ENCODE measurements at regions not wholly inside any gene's neighbourhood (a gene's known extent, or its start where the extent isn't known, plus 50 kb on each side); places are given as distances from the start of the nearest gene placed in this dataset.

DNA sequence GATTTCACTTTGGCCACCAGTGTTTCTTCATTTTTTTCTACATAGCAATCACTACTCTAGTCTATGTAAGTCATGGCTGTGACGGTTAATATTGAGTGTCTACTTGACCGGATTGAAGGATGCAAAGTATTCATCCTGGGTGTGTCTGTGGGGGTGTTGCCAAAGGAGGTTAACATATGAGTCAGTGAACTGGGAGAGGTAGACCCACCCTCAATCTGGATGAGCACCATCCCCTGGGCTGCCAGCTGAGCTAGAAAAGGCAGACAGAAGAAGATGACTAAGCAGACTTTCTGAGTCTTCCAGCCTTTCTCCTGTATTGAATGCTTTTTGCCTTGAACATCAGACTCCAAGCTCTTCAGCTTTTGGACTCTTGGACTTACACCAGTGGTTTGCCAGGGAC is 265.0 kb upstream of the SLC8A1 start:
- Mint-ChIP-seq H3K4me3 (no peak overlapping the region), H3K27me3 (ENCODE audit: low read depth in 3 of 3) (no peaks in the 10 kb centered on the region), H3K9me3 (peaks cover 0 to 9% (median 4%) of the 10 kb centered on the region in 7 donors), H3K36me3 (no peaks in the 10 kb centered on the region), H3K4me1 (peaks cover 4% of the 10 kb centered on the region), H3K27ac (no peak overlapping the region)
- Histone ChIP-seq H3K27ac (ENCODE audit: low read depth in 1 of 2, low read length in 2 of 2) (no peak overlapping the region), H3K4me1 (ENCODE audit: control insufficient read depth in 1 of 2, insufficient read depth in 2 of 2, low read length in 2 of 2) (no peaks in the 10 kb centered on the region), H3K36me3 (replicated peaks in 1 of 2; ENCODE audit: control insufficient read depth in 1 of 2, insufficient read depth in 2 of 2, low read length in 2 of 2) (no peaks in the 10 kb centered on the region), H4K20me1 (ENCODE audit: insufficient read depth, low read length) (no peaks in the 10 kb centered on the region), H3K27me3 (ENCODE audit: control insufficient read depth in 2 of 2, insufficient read depth in 2 of 2, low read length in 2 of 2) (no peaks in the 10 kb centered on the region), H3K79me2 (ENCODE audit: insufficient read depth, low read length) (no peaks in the 10 kb centered on the region), H3K9ac (ENCODE audit: insufficient read depth, low read length, poor library complexity, severe bottlenecking) (no peak overlapping the region), H3K4me3 (replicated peaks in 1 of 3; ENCODE audit: low read depth in 2 of 3, low read length in 3 of 3) (no peak overlapping the region), H3K9me3 (replicated peaks in 1 of 2; ENCODE audit: control insufficient read depth in 1 of 2, insufficient read depth in 1 of 2, low read length in 2 of 2) (no peaks in the 10 kb centered on the region), H3K4me2 (replicated peaks; ENCODE audit: extremely low read depth, low read length, poor library complexity, severe bottlenecking) (no peak overlapping the region), H2AFZ (ENCODE audit: insufficient read depth, low read depth, low read length, poor library complexity, severe bottlenecking) (no peak overlapping the region)
- DNase-seq: no peak
- TF ChIP-seq CTCF (IDR thresholded peaks at IDR 0.05): no peak
- WGBS (ENCODE audit: insufficient coverage): no CpG with 5 or more reads among the region's 2 CpGs
- intact Hi-C loops (cut with micrococcal nuclease): no loop called here

DNA sequence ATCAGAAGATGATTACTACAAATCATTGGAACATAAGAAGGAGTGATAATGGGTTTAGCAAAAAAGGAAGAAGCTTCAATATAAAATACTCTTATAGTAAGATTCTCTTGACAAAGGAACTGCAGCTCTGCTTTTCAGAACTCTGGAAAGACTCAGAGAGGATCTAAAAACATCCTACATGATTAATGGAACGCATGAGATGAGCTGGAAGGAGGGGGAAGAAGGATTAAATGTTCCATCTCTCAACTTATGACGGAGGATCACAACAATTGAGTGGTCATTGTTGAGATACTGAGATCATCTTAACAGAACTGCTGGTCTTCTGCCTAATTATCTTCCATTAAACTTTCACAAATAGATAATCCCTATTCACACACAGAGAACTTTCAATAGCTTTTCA is 267.5 kb upstream of the SLC8A1 start:
- H3K4me1 Mint-ChIP-seq: peaks cover 12% of the 10 kb centered on the region
- Histone ChIP-seq H3K9ac (ENCODE audit: insufficient read depth, low read length, poor library complexity, severe bottlenecking) (no peak overlapping the region), H3K79me2 (ENCODE audit: insufficient read depth, low read length) (no peaks in the 10 kb centered on the region), H3K27ac (ENCODE audit: low read depth in 1 of 2, low read length in 2 of 2) (no peak overlapping the region), H4K20me1 (ENCODE audit: insufficient read depth, low read length) (no peaks in the 10 kb centered on the region), H2AFZ (ENCODE audit: insufficient read depth, low read depth, low read length, poor library complexity, severe bottlenecking) (no peak overlapping the region), H3K4me3 (replicated peaks in 1 of 3; ENCODE audit: low read depth in 2 of 3, low read length in 3 of 3) (no peak overlapping the region), H3K9me3 (replicated peaks in 1 of 2; ENCODE audit: control insufficient read depth in 1 of 2, insufficient read depth in 1 of 2, low read length in 2 of 2) (no peaks in the 10 kb centered on the region), H3K4me1 (ENCODE audit: control insufficient read depth in 1 of 2, insufficient read depth in 2 of 2, low read length in 2 of 2) (peaks cover 0 to 3% of the 10 kb centered on the region in 2 donors), H3K4me2 (replicated peaks; ENCODE audit: extremely low read depth, low read length, poor library complexity, severe bottlenecking) (no peak overlapping the region), H3K36me3 (replicated peaks in 1 of 2; ENCODE audit: control insufficient read depth in 1 of 2, insufficient read depth in 2 of 2, low read length in 2 of 2) (no peaks in the 10 kb centered on the region), H3K27me3 (ENCODE audit: control insufficient read depth in 2 of 2, insufficient read depth in 2 of 2, low read length in 2 of 2) (no peaks in the 10 kb centered on the region)
- H3K27me3 Mint-ChIP-seq (ENCODE audit: low read depth in 3 of 3): no peaks in the 10 kb centered on the region
- intact Hi-C loops (cut with micrococcal nuclease): no loop called here
- TF ChIP-seq CTCF (IDR thresholded peaks at IDR 0.05): no peak
- no CpG with 5 or more reads among the region's 2 CpGs for WGBS (ENCODE audit: insufficient coverage)
- H3K9me3 Mint-ChIP-seq: peaks cover 0 to 4% (median 0%) of the 10 kb centered on the region in 7 donors
- no peak overlapping the region for H3K27ac Mint-ChIP-seq
- no peak for DNase-seq
- H3K4me3 Mint-ChIP-seq: no peak overlapping the region
- H3K36me3 Mint-ChIP-seq: no peaks in the 10 kb centered on the region
